Natural killer cell (primary cell): ENCODE measurements at regions not wholly inside any gene's neighbourhood (a gene's known extent, or its start where the extent isn't known, plus 50 kb on each side); places are given as distances from the start of the nearest gene placed in this dataset.

Experiments
- ATAC-seq, 3 donors: fragments of 150-1000 bp in 2 of 3; fragments of 200-7000 bp in 1 of 3; cut with Tn5 transposase; 1 replicate in 1 of 3; 2 replicates in 2 of 3; pipeline ENCODE4 v1.10.0; 2021; ENCODE audit warnings: mild to moderate bottlenecking in 2 of 3, moderate library complexity in 2 of 3
- DNase-seq, 2 donors: peaks; one replicate each; pipeline versions ENCODE4 v3.0.0 to v3.0.0-alpha.2; 2013 to 2021; ENCODE audit warnings: mixed read lengths in 1 of 2
- H3K27ac ChIP-seq: one replicate; pipeline ENCODE4 v1.5.1; 2013; ENCODE audit warnings: mild to moderate bottlenecking, low read length
- H3K27me3 ChIP-seq: one replicate; pipeline ENCODE4 v1.6.1; 2013; ENCODE audit warnings: low read length; ENCODE audit not compliant: control insufficient read depth, insufficient read depth
- H3K36me3 ChIP-seq: one replicate; pipeline ENCODE4 v1.6.1; 2013; ENCODE audit warnings: low read length; ENCODE audit not compliant: control insufficient read depth, insufficient read depth
- H3K4me1 ChIP-seq: one replicate; pipeline ENCODE4 v1.6.1; 2013; ENCODE audit warnings: low read length; ENCODE audit not compliant: control insufficient read depth, insufficient read depth
- H3K4me3 ChIP-seq: one replicate; pipeline ENCODE4 v1.5.1; 2013; ENCODE audit warnings: low read length
- H3K9me3 ChIP-seq: one replicate; pipeline ENCODE4 v1.6.1; 2013; ENCODE audit warnings: low read length; ENCODE audit not compliant: control insufficient read depth, insufficient read depth
- H3K27ac Mint-ChIP-seq, 2 donors: one replicate each; pipeline ENCODE4 v1.8.0; 2022; ENCODE audit warnings: mild to moderate bottlenecking in 2 of 2, mixed read lengths in 2 of 2, moderate library complexity in 1 of 2
- H3K27me3 Mint-ChIP-seq, 2 donors: one replicate each; pipeline ENCODE4 v1.8.0; 2022; ENCODE audit warnings: low read depth in 2 of 2, mixed read lengths in 2 of 2
- H3K36me3 Mint-ChIP-seq: one replicate; pipeline ENCODE4 v1.8.0; 2022; ENCODE audit warnings: mixed read lengths
- H3K4me1 Mint-ChIP-seq, 2 donors: one replicate each; pipeline ENCODE4 v1.8.0; 2022; ENCODE audit warnings: mixed read lengths in 2 of 2
- H3K4me3 Mint-ChIP-seq: one replicate; pipeline ENCODE4 v1.8.0; 2022; ENCODE audit warnings: mild to moderate bottlenecking, moderate library complexity, mixed read lengths
- H3K9me3 Mint-ChIP-seq, 2 donors: one replicate each; pipeline ENCODE4 v1.8.0; 2022; ENCODE audit warnings: mixed read lengths in 2 of 2
- CTCF ChIP-seq: fragments of 200-600 bp; IDR thresholded peaks from one replicate; pipeline ENCODE4 v1.8.0; 2022; ENCODE audit warnings: antibody characterized with exemption
- WGBS: methylation state at CpG from one replicate; pipeline ENCODE4 v1.1.7; 2013; ENCODE audit warnings: missing lambda C conversion rate; ENCODE audit not compliant: insufficient coverage; 5-methylcytosine and 5-hydroxymethylcytosine counted together
- intact Hi-C: fragments of 100-400 bp; cut with micrococcal nuclease; formaldehyde crosslinking; loops from one replicate; pipeline ENCODE4 v1.14.2; 2022

- ATAC-seq (no peak), DNase-seq (no peak)
- intact Hi-C loops: no loop called here
- H3K36me3 Mint-ChIP-seq: peaks cover 12% of the 10 kb centered on the region
- H3K27me3 ChIP-seq: no peaks in the 10 kb centered on the region
- WGBS: 86% methylated on average over 3 of the region's 4 CpGs
- H3K27ac ChIP-seq: no peak overlapping the region
- peaks cover 3% of the 10 kb centered on the region for H3K9me3 ChIP-seq
- no peak overlapping the region for H3K4me3 Mint-ChIP-seq
- H3K4me1 Mint-ChIP-seq: no peaks in the 10 kb centered on the region
- H3K4me1 ChIP-seq: no peaks in the 10 kb centered on the region
- TF ChIP-seq CTCF: no peak
- H3K36me3 ChIP-seq: no peaks in the 10 kb centered on the region
- H3K27me3 Mint-ChIP-seq: no peaks in the 10 kb centered on the region
- H3K27ac Mint-ChIP-seq: no peak overlapping the region
- H3K4me3 ChIP-seq: no peak overlapping the region
- peaks cover 10 to 13% of the 10 kb centered on the region in 2 donors for H3K9me3 Mint-ChIP-seq
These were observed 134.8 kb downstream of the CCDC59 start for GRCh38 chr12:82223426-82223825.

DNA sequence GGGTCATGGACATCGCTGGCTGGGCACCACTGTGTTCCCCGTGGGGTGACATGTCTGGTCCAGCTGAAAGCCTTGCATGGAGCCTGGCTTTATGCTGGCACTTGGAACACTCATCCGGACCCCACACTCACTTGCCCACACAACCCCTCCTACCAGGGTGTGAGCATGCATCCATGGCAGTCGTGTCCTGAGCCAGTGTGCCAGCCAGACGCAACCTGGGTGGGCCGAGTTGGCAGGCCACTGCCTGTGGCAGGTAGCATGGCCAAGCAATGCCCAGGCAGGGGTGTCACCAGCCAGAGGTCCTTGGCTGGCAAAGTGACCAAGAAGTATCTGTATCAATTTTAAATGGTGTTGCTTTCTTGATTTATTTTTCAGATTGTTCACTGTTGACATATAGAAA is 141.7 kb downstream of the CCDC59 start:
- no peaks in the 10 kb centered on the region for H3K36me3 Mint-ChIP-seq
- no peaks in the 10 kb centered on the region for H3K27me3 ChIP-seq
- H3K27ac ChIP-seq: no peak overlapping the region
- ATAC-seq (no peak), DNase-seq (no peak)
- H3K4me3 Mint-ChIP-seq: no peak overlapping the region
- no peak for TF ChIP-seq CTCF
- no peaks in the 10 kb centered on the region for H3K36me3 ChIP-seq
- no peak overlapping the region for H3K4me3 ChIP-seq
- intact Hi-C loops: no loop called here
- peaks cover 5 to 7% of the 10 kb centered on the region in 2 donors for H3K9me3 Mint-ChIP-seq
- no peaks in the 10 kb centered on the region for H3K27me3 Mint-ChIP-seq
- no peaks in the 10 kb centered on the region for H3K4me1 ChIP-seq
- no peaks in the 10 kb centered on the region for H3K4me1 Mint-ChIP-seq
- no peaks in the 10 kb centered on the region for H3K9me3 ChIP-seq
- WGBS: 81% methylated on average over 6 of the region's 6 CpGs
- no peak overlapping the region for H3K27ac Mint-ChIP-seq

- Histone ChIP-seq H3K9me3 (no peaks in the 10 kb centered on the region), H3K4me1 (no peaks in the 10 kb centered on the region), H3K27me3 (no peaks in the 10 kb centered on the region), H3K4me3 (no peak overlapping the region), H3K36me3 (no peaks in the 10 kb centered on the region), H3K27ac (no peak overlapping the region)
- H3K9me3 Mint-ChIP-seq: peaks cover 11% of the 10 kb centered on the region in 2 donors
- H3K4me3 Mint-ChIP-seq: no peak overlapping the region
- ATAC-seq (no peak), DNase-seq (no peak)
- no peak for TF ChIP-seq CTCF
- no peaks in the 10 kb centered on the region for H3K4me1 Mint-ChIP-seq
- H3K27ac Mint-ChIP-seq: no peak overlapping the region
- WGBS: 58% methylated on average over 1 of the region's 2 CpGs
- H3K36me3 Mint-ChIP-seq: no peaks in the 10 kb centered on the region
- H3K27me3 Mint-ChIP-seq: no peaks in the 10 kb centered on the region
- intact Hi-C loops: no loop called here
These were observed 144.4 kb downstream of the CCDC59 start for GRCh38 chr12:82213761-82214160.

GRCh38 chr12:82210882-82211281 is 147.3 kb downstream of the CCDC59 start:
- H3K9me3 ChIP-seq: no peaks in the 10 kb centered on the region
- H3K4me1 ChIP-seq: no peaks in the 10 kb centered on the region
- no peak for TF ChIP-seq CTCF
- Mint-ChIP-seq H3K36me3 (no peaks in the 10 kb centered on the region), H3K4me3 (no peak overlapping the region), H3K27me3 (no peaks in the 10 kb centered on the region), H3K27ac (no peak overlapping the region), H3K4me1 (no peaks in the 10 kb centered on the region), H3K9me3 (peaks cover 11 to 14% of the 10 kb centered on the region in 2 donors)
- WGBS: 100% methylated on average over 1 of the region's 1 CpG
- no peak overlapping the region for H3K4me3 ChIP-seq
- H3K36me3 ChIP-seq: no peaks in the 10 kb centered on the region
- intact Hi-C loops: no loop called here
- no peak for ATAC-seq
- DNase-seq: no peak
- no peak overlapping the region for H3K27ac ChIP-seq
- H3K27me3 ChIP-seq: no peaks in the 10 kb centered on the region
